ENCODE measurements at regions not wholly inside any gene's neighbourhood (a gene's known extent, or its start where the extent isn't known, plus 50 kb on each side); places are given as distances from the start of the nearest gene placed in this dataset.

DNA sequence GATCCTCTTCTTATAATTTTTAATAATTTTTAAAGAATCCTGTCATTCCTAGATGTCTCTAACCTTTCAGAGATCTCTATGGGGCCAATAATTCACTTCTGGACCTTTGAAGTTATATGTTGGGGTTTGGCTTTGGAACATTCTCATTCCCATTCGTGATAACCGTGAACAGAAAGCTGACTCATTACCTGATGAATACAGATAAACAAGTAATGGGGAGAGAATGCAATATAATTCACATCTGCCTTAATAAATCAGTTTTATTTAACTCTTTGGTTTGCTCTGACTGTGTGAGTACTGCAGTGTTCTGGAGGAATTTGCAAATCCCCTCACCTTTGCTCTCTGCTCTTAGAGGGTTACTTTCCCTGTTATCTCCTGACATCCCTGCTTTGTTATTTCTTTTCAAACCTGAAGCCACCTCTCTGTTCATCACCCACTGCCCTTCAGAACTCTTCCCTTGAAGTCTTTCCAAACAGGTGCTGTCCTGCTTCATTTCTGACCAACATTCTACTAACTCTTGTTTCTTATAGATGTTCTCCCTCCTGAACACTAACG is 79.6 kb upstream of the SLC38A2 start:
- no peak for DNase-seq (ENCODE audit: low read depth, low spot score)

DNA sequence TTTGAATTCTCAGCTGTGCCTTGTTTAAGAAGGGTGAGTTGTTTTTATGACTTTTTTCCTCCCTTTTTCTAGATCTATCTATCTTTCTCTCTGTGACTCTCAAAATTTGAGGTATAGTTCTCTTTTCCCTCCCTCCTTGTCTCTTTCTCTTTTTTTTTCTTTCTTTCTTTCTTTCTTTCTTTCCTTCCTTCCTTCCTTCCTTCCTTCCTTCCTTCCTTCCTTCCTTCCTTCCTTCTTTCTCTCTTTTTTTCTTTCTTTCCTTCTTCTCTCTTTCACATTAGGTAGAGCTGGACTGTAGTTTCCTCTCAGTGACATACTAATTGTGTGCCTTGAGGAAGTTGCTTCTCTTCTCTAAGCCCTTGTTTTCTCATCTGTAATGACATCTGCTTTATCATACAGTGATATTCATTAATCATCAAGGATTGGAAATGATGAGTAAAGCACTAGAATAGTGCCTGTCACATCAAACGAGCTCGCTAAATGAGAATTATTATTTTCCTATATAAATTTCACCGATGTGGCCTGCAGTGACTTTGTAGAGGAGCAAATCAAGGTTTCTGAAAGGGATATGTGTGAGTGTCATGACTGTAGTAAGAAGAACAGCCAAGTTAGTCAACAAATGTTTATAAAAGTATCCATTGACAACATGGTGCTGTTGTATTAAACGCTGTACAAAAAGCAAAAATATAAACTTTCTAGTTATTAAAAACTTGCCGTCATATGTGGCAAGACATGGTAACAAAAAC is 78.9 kb upstream of the SLC38A2 start:
- DNase-seq (ENCODE audit: low read depth, low spot score) = no peak

DNA sequence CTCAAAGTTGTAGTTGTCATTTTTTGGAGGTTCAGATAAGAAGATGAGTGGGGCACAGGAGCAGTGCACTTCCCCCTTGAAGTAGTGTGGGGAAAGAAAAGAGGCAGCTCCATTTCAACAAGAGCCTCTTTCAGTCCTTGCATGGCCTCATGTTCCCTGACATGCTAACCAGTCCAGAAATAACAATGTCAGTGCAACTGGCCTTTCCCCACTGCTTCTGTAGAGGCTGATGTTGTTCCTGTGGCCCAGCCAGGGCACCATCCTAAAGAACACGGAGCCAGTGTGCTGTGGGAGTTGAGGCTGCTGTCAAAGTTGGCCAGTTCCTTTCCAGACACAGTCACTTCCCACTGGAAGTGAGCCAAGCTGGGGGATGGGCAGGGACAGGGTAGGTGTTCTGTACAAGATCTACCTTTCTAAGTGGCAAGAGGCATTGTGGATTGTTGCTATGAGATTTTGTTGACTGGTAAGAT is 77.7 kb upstream of the SLC38A2 start:
- DNase-seq (ENCODE audit: low read depth, low spot score) = no peak

DNA sequence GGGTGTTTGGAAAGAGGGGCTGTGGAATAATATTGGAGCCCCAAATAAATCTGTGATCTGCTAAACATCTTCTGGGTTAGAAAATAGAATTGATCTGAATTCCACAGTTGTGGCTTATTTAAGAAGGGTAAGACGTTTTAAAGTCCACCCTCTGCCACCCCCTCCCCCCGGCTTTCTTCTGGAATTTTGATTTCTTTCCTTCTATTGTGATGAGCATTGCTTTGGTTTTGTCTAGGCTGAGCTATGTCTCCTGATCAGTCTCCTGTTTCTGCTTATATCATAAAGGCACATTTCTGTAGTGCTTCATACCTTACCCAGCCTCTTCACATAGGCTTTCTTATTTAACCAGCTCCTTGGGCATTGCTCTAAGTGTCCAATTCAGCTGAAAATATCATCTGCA is 77.3 kb upstream of the SLC38A2 start:
- no peak for DNase-seq (ENCODE audit: low read depth, low spot score)

DNA sequence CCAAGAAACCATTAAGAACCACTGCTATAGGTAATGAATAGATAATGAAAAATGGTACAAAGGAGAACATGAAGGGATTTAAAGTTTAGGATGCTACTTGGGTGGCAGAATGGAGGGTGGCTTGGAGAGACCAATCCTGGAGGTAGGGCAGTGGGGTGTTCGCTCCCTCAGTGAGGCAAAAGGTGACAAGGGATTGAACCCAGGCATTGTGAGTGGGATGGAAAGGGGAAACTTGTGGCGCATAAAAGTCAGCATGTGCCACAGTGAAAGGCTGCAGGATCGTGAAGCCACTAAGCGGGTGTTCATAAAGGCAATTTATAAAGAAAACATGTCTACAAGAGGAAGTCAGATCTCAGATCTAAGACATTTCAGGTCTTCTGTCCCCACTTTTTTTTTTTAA is 76.7 kb upstream of the SLC38A2 start:
- DNase-seq (ENCODE audit: low read depth, low spot score) = no peak

DNA sequence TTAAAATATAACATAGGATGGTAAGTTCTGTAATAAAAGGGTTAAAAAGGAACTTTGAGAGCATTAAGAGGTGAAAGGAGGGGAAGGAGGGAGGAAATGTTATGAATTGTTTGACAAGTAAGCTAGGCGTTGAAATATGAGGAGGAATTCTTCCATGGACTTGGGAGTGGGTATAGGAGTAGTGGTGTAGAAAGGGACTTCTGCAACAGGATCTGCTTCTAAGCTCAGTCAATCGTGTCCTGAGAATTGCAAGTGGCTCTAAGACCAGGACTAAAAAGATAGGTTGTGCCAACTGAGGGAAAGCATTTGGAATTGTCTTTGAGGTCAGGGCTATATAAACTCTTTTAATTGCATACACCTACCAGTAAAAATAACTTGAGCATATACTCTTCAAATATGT is 74.1 kb upstream of the SLC38A2 start:
- DNase-seq (ENCODE audit: low read depth, low spot score) = no peak

DNA sequence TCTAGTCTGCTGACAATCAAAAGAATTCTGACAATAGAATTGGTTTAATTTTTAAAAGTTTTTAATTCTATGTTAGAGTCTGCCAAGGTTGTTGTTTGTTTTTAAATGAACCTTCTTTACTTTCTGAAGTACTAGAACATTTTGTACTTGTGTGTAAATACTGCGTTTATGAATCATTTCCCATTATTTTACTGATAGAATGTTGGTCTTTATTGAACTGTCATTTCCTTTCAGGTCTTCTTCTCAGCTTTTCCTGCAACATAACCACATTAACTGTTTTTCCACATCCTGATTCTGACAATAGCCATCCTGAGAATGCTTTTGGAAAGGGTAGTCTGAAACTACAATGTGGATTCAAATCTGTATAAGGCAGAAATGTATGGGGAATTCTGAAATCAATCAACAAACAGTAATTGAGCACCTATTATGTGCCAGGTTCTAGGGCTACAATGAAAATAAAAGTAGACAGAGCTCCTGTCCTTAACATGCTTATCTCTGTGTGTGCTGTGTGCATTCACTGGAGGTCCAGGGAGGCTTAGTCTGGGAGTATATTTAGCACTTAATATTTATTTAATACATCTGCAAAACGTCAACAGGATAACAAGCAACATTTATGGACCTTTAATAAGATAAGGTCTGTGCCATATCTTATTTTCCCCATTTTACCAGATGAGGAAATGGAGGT is 73.1 kb upstream of the SLC38A2 start:
- DNase-seq (ENCODE audit: low read depth, low spot score) = no peak

DNA sequence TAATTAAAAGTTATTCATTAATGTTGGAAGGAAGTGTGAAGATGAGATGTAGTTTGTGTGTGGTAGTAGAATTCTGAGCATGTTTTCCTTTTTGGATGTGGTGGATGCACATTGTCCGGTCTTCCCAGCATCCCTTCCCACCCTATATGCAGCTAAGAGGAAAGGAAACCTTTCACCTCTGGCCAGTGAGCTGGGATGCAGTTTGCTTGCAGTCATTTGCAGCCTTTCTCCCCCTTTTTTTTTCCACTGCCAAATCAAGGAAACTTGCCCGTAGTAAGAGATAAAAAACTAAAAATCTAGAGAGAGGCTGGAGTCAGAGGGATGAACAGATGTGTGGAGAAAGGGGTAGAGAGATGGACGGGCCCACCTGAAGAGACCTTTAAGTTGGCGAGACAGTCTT is 72.5 kb upstream of the SLC38A2 start:
- no peak for DNase-seq (ENCODE audit: low read depth, low spot score)

DNA sequence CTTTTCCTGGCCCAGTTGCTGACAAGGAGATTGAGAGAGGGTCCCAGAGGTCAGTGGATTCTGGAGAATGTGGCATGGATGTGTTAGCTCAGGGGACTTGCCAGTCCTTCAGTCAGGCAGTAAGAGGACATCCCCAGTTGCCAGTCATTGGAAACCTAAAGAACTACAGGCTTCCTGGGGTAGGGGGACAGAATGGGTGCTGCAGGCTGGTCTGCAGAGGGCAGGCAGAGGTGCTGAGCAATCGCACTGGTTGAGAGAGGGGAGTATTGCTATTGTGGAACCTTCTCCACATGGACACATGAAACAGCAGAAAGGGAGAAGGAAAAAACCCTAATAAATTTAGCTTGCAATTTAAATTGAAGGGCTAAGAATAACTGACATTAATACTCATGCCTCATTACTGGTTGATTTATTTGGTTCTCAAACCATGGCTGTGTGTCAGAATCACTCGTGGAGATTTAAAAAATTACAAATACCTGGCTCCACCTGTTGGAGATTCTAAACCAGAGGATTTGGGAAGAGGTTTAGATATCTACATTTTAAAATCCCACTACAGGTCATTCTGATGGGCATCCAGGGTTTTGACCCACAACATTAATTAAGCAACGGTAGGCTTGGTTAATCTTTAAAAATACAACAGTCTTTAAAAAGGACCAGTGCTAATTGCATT is 71.2 kb upstream of the SLC38A2 start:
- no peak for DNase-seq (ENCODE audit: low read depth, low spot score)

DNA sequence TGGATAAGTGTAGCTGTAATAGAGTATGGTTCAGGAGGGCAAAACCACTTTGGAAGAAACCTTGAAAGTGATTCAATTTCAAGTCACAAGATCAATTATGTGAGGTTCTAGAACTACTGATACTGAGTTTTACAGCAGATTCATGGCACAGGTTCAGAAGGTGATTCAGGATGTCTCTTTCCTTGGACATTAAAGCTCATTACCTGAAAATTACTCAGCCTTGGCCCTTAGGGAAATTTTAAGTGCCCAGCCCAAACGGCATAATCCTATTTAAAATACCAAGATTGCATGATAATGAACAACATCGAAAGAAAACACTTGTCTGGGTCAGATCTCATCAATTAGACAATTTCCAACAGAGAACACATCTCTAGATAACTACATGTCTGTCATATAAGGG is 70.2 kb upstream of the SLC38A2 start:
- DNase-seq (ENCODE audit: low read depth, low spot score) = no peak

DNA sequence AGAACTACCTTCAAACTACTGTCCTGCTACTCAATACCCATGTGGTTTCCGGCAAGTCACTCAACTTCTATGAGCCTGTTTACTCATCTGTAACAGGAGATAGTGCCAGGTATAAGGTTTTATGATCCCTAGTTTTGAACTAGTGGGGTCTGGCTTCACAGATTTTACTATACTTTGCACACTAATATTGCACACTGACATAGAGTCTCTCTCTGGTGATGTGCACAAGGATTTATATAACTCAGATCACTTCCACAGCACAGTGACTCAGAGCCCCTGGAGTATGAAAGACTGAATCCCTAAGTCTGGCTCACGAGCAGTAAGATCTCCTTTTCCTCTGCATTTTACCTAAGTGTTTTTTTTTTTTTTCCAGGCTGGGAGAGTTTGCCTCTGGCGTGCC is 69.7 kb upstream of the SLC38A2 start:
- no peak for DNase-seq (ENCODE audit: low read depth, low spot score)

DNA sequence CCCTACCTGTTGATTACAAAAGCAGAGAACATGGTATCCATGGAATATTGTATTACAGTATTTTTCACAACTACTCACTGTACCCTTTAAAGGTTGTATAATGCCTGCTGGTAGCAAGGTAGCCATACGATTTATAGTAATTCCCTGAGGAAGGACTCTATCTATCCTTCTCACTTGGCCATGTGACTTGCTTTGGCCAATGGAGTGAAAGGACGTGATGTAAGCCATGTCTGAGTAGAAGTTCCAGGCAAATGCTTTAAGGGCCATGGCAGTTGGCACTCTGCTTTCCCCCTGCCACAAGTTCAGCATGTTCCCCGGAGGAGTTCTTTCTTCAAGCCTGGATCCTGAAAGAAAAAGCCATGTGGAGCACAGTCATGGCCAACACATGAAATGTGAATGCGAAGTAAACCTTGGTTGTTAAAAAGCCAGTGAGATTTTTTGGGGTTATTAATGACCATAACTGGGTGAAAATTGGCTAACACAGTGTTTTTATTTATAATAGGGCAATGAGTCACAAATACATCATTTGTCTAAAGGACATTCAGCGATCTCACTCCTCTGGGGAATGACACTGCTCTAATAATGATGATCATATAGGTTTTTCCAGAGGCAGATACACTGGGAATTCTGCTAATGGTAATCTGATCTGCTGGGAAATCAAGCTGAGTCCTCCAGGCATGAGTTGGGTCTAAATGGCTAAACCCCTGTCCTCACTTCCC is 67.4 kb upstream of the SLC38A2 start:
- DNase-seq (ENCODE audit: low read depth, low spot score) = no peak

DNA sequence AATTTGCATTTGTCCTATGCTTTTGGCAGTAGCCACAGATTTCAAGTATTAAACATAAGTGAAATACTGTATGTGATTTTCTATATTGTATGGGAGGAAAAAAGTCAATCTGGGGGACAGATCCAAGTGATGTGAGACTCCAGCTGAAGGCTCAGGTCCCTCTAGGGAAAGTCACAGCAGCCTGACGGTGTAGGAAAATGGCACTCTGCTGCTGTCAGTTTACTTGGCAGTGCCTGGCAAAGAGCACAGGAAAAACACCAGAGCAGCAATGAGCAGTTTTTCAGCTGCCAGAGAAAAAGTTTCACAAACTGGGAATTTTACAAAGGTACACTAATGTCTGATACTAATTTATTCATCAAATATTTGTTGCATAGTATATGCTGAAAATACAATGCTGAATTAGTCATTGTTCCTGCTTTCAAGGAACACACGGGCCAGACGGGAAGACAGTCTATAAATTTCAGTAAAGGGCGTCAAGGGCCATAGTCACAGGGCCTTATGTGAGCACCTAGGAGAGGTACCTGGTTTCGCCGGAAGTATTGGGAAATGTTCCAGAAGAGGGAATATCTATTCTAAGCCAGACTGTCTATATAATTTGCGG is 66.2 kb upstream of the SLC38A2 start:
- no peak for DNase-seq (ENCODE audit: low read depth, low spot score)

DNA sequence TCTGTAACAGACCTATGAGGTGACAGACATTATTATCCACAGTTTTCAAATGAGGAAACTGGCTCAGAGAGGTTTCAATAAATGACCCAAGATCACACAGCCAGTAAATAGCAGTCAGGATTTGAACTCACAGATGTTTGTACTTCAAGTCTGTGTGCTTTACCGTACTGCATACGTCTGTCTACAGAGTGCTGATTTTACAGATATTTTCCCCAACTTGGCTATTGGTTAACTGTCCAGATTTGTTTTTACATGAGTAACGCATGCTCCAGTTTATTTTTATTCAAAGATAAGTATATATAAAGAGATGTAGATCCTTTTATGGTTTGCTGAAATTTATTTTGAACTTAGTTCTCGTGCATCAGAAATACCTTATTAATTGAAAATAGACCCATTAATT is 65.7 kb upstream of the SLC38A2 start:
- no peak for DNase-seq (ENCODE audit: low read depth, low spot score)

DNA sequence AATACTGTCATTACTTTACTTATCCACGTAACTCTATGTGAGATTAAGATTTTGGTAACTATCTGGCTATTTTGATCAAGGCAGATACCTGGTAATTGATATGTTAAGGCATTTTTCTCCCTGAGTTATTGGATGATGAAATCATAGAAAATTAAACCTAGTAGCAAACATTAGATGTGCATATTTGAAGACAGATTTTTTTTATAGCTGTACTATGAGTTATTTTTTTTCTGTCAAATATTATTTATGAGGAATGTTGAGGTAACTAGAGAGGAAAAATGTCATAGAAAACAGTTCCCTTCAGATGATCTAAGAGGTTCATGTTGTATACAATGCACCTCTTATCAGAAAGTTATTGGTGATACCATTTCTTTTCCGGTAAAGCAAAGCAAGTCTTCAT is 64.9 kb upstream of the SLC38A2 start:
- DNase-seq (ENCODE audit: low read depth, low spot score) = no peak

DNA sequence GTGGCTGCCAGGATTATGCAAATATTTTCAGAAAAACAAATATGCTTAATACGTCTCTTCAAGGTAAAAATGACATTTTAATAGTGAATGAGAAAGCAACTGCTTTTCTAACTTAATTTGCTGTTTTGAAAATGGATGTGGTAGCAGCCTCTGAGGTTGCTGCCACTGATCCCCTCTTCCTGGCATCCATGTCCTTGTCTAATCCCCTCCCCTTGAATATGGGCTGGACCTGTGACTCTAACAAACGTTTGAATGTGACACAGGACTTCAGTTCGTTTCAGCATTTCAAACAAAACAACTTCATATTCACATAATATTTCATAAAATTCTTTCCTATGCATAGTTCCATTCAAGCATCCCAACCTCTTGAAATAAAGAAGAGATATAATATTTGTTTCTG is 64.2 kb upstream of the SLC38A2 start:
- DNase-seq (ENCODE audit: low read depth, low spot score) = no peak

DNA sequence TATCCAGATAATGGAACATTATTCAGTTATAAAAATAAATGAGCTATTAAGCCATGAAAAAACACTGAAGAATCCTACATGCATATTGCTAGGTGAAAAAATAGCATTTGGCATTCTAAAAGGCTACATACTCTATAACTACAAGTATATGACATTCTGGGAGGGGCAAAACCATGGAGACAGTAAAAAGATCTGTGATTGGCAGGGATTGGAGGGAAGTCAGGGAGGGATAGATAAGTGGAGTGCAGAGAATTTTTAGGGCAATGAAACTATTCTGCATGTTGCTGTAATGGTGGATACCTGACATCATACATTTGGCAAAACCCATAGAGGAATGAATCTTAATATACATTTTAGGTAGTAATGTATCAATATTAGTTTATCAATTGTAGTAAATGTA is 63.1 kb upstream of the SLC38A2 start:
- DNase-seq (ENCODE audit: low read depth, low spot score) = no peak

DNA sequence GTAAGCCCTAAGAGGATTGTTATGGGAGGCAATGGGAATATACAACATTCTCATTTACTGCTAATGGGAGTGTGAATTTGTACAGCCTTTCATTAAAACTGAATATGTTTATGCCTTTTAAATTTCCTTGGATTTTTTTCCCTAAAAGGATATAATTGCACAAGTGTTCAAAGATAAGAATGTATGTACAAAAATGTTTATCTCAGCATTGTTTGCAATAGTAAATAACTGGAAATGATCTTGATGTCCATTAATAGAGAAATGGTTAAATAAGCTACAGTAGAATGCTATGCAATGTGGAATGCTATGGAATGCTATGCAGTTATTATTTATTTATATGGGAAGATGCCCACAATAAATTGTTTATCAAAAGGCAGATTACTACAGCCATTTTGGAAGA is 62.5 kb upstream of the SLC38A2 start:
- no peak for DNase-seq (ENCODE audit: low read depth, low spot score)

DNA sequence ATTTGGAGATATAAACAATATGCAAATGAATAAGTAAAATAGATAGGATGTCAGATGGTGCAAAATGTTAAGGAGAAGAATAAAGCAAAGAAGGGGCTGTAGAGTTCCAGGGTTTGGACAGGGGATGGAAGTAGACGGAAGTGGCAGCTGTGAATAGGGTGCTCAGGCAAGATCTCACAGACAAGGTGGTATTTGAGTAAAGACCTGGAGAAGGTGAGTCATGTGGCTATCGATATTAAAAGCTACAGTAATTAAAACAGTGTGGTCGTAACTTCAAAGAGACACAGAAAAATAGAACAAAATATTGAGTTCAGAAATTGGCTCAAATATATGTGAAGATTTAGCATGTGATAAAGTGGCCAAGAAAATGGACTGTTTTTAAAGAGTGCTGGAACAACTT is 61.3 kb upstream of the SLC38A2 start:
- no peak for DNase-seq (ENCODE audit: low read depth, low spot score)

DNA sequence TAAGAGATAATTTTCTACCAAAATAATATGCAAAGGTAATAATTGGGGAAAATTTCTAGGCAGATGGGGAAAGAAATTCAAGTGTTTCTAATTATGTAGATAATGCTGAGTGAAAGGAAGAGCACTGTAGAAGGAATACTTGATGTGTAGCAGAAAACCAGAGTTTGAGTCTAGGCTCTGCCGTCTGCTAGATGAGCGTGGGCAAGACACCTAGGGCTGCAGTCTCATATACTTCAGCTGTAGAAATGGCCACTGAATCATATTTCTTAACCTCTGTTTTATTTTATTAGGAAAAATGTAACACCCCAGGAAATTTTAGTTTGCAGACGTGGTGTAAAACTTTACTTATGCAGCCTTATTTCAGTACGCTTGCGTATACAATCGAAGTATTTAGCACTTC is 59.8 kb upstream of the SLC38A2 start:
- DNase-seq (ENCODE audit: low read depth, low spot score) = no peak

DNA sequence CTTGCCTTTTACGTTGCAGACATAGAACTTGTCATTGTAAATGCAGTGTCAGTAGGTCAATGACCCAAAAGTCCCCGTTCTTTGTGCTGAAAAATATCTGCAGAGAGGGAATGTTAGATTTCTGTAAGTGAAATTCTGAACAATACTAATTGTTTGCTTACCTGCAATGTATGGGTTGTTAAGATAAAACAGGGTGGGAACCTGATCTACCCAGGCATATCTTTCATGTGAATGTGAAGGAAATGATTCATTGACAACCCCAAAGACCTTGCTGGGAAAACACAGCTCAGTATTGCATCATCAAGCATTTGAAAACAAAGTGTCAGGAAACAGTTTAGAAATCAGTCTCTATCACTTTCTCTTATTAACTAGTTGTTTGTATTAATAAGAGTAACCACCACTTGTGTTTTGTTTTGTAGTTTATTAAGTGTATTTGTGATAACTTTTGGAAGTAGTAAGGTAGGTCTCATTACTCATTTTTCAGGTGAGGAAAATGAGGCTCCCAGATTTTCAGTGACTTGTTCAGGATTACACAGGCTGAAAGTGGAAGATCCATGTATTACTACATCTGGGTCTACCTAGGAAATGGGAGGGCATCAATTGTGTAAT is 57.9 kb upstream of the SLC38A2 start:
- DNase-seq (ENCODE audit: low read depth, low spot score) = peak; percentile 96

All from pulmonary artery endothelial cell (primary cell).